H9 (cell line): ENCODE measurements at regions not wholly inside any gene's neighbourhood (a gene's known extent, or its start where the extent isn't known, plus 50 kb on each side); places are given as distances from the start of the nearest gene placed in this dataset.

Source experiments
- DNase-seq: peaks from one replicate; pipeline ENCODE4 v3.0.0-alpha.2; 2017
- H2AFZ ChIP-seq: one replicate; pipeline ENCODE4 v1.6.1; 2013; ENCODE audit warnings: mild to moderate bottlenecking, low read length, control low read depth, moderate library complexity
- H2AK5ac ChIP-seq: 2 replicates; pipeline ENCODE4 v1.6.1; 2013; ENCODE audit warnings: low read length, control low read depth, mixed read lengths; ENCODE audit not compliant: insufficient read length
- H2BK120ac ChIP-seq: one replicate; pipeline ENCODE4 v1.6.1; 2013; ENCODE audit warnings: low read depth, mild to moderate bottlenecking, low read length, control low read depth, inconsistent platforms; ENCODE audit not compliant: poor library complexity, severe bottlenecking
- H2BK12ac ChIP-seq: 2 replicates; pipeline ENCODE4 v1.6.1; 2013; ENCODE audit warnings: low read length, control low read depth, mixed read lengths, low read depth; ENCODE audit not compliant: insufficient read length
- H2BK15ac ChIP-seq: 2 replicates; pipeline ENCODE4 v1.6.1; 2013; ENCODE audit warnings: low read depth, low read length, control low read depth
- H2BK20ac ChIP-seq: one replicate; pipeline ENCODE4 v1.6.1; 2013; ENCODE audit warnings: low read depth, mild to moderate bottlenecking, low read length, control low read depth, inconsistent platforms; ENCODE audit not compliant: poor library complexity, severe bottlenecking
- H2BK5ac ChIP-seq: 2 replicates; pipeline ENCODE4 v1.6.1; 2013; ENCODE audit warnings: low read length, control low read depth, mixed read lengths; ENCODE audit not compliant: insufficient read length
- H3K14ac ChIP-seq: 2 replicates; pipeline ENCODE4 v1.6.1; 2013; ENCODE audit warnings: low read length, control low read depth; ENCODE audit not compliant: insufficient read depth
- H3K18ac ChIP-seq: 2 replicates; pipeline ENCODE4 v1.6.1; 2013; ENCODE audit warnings: low read depth, mild to moderate bottlenecking, mixed read lengths, low read length, control low read depth; ENCODE audit not compliant: insufficient read length
- H3K23ac ChIP-seq: 2 replicates; pipeline ENCODE4 v1.6.1; 2013; ENCODE audit warnings: low read length, control low read depth, mixed read lengths, low read depth; ENCODE audit not compliant: insufficient read length
- H3K23me2 ChIP-seq: 2 replicates; pipeline ENCODE4 v1.6.1; 2013; ENCODE audit warnings: low read depth, mild to moderate bottlenecking, mixed read lengths, low read length, control low read depth; ENCODE audit not compliant: insufficient read length, poor library complexity, severe bottlenecking
- H3K27ac ChIP-seq: 2 replicates; pipeline ENCODE4 v1.5.1; 2013; ENCODE audit warnings: low read length, control low read depth, mixed read lengths, low read depth; ENCODE audit not compliant: insufficient read length
- H3K27me3 ChIP-seq: 2 replicates; pipeline ENCODE4 v1.6.1; 2013; ENCODE audit warnings: low read length, control low read depth, inconsistent platforms; ENCODE audit not compliant: insufficient read depth
- H3K4ac ChIP-seq: 2 replicates; pipeline ENCODE4 v1.6.1; 2013; ENCODE audit warnings: low read depth, mild to moderate bottlenecking, control low read depth, inconsistent platforms, low read length, moderate library complexity
- H3K4me1 ChIP-seq: 2 replicates; pipeline ENCODE4 v1.6.1; 2013; ENCODE audit warnings: low read length, control low read depth, inconsistent platforms; ENCODE audit not compliant: insufficient read depth
- H3K4me2 ChIP-seq: 2 replicates; pipeline ENCODE4 v1.6.1; 2013; ENCODE audit warnings: low read length, control low read depth, mixed read lengths; ENCODE audit not compliant: insufficient read length, insufficient read depth
- H3K56ac ChIP-seq: 2 replicates; pipeline ENCODE4 v1.6.1; 2013; ENCODE audit warnings: low read depth, mild to moderate bottlenecking, mixed read lengths, low read length, control low read depth; ENCODE audit not compliant: insufficient read length
- H3K79me1 ChIP-seq: 2 replicates; pipeline ENCODE4 v1.6.1; 2013; ENCODE audit warnings: low read depth, mild to moderate bottlenecking, moderate library complexity, low read length, control low read depth, inconsistent platforms; ENCODE audit not compliant: insufficient read depth, poor library complexity, severe bottlenecking
- H3K79me2 ChIP-seq: 2 replicates; pipeline ENCODE4 v1.6.1; 2013; ENCODE audit warnings: low read length, control low read depth, inconsistent platforms; ENCODE audit not compliant: insufficient read depth
- H3K9ac ChIP-seq: 2 replicates; pipeline ENCODE4 v1.6.1; 2013; ENCODE audit warnings: low read length, control low read depth, mixed read lengths; ENCODE audit not compliant: insufficient read length; ENCODE audit errors: extremely low read depth
- H3K9me3 ChIP-seq: one replicate; pipeline ENCODE4 v1.6.1; 2013; ENCODE audit warnings: low read depth, low read length, inconsistent platforms; ENCODE audit not compliant: control insufficient read depth
- H3T11ph ChIP-seq: one replicate; pipeline ENCODE4 v1.6.1; 2013; ENCODE audit warnings: mild to moderate bottlenecking, low read length, control low read depth, inconsistent platforms
- H4K20me1 ChIP-seq: one replicate; pipeline ENCODE4 v1.6.1; 2013; ENCODE audit not compliant: control insufficient read depth, insufficient read length, insufficient read depth
- H4K5ac ChIP-seq: 2 replicates; pipeline ENCODE4 v1.6.1; 2013; ENCODE audit warnings: low read depth, mild to moderate bottlenecking, mixed read lengths, low read length, control low read depth; ENCODE audit not compliant: insufficient read length
- H4K8ac ChIP-seq: replicated peaks from 2 replicates; pipeline ENCODE4 v1.6.1; 2013; ENCODE audit warnings: low read length, control low read depth, mixed read lengths, low read depth; ENCODE audit not compliant: insufficient read length
- H4K91ac ChIP-seq: 2 replicates; pipeline ENCODE4 v1.6.1; 2013; ENCODE audit warnings: low read depth, mild to moderate bottlenecking, moderate library complexity, mixed read lengths, low read length, control low read depth; ENCODE audit not compliant: insufficient read length
- H3K27ac Mint-ChIP-seq, 3 experiments: 2 replicates in 2 of 3; 3 replicates in 1 of 3; pipeline ENCODE4 v1.8.0; 2020 to 2021; ENCODE audit warnings: mixed read lengths in 3 of 3, mild to moderate bottlenecking in 1 of 3, moderate library complexity in 1 of 3
- H3K27me3 Mint-ChIP-seq: 2 replicates; pipeline ENCODE4 v1.8.0; 2021; ENCODE audit warnings: low read depth, mild to moderate bottlenecking, moderate library complexity, mixed read lengths
- H3K36me3 Mint-ChIP-seq, 3 experiments: 2 replicates in 2 of 3; 3 replicates in 1 of 3; pipeline ENCODE4 v1.8.0; 2020 to 2021; ENCODE audit warnings: low read depth in 3 of 3, mixed read lengths in 3 of 3; ENCODE audit not compliant: insufficient read depth in 1 of 3
- H3K4me1 Mint-ChIP-seq, 2 experiments: 2 replicates each; pipeline ENCODE4 v1.8.0; 2020; ENCODE audit warnings: mixed read lengths in 2 of 2
- H3K4me3 Mint-ChIP-seq, 2 experiments: 2 replicates in 1 of 2; 3 replicates in 1 of 2; pipeline ENCODE4 v1.8.0; 2020 to 2021; ENCODE audit warnings: mild to moderate bottlenecking in 2 of 2, mixed read lengths in 2 of 2, moderate library complexity in 1 of 2
- H3K9me3 Mint-ChIP-seq, 2 experiments: 2 replicates in 1 of 2; 3 replicates in 1 of 2; pipeline ENCODE4 v1.8.0; 2020; ENCODE audit warnings: mild to moderate bottlenecking in 2 of 2, mixed read lengths in 2 of 2, moderate library complexity in 1 of 2
- WGBS: extraction: QIAGEN DNeasy Blood & Tissue Kit; methylation state at CpG from one replicate; pipeline ENCODE4 v1.1.7; 2013; ENCODE audit warnings: missing lambda C conversion rate, low lambda C conversion rate, mixed read lengths; ENCODE audit not compliant: insufficient read length; ENCODE audit errors: extremely low coverage; 5-methylcytosine and 5-hydroxymethylcytosine counted together
- TF ChIP-seq, protein P1 (sequence below): fragments of 200-600 bp; sonication (generic); conservative IDR thresholded peaks from 3 replicates; pipeline ENCODE4 v1.8.0; 2021; ENCODE audit warnings: antibody characterized with exemption, mild to moderate bottlenecking

- Histone ChIP-seq H2BK12ac (no peak overlapping the region), H3K27me3 (no peaks in the 10 kb centered on the region), H2BK120ac (no peak overlapping the region), H3K23ac (no peak overlapping the region), H3K9ac (no peak overlapping the region), H3K14ac (no peak overlapping the region), H4K20me1 (no peaks in the 10 kb centered on the region), H4K5ac (no peak overlapping the region), H2BK5ac (no peak overlapping the region), H3K4me2 (no peak overlapping the region), H3K4me1 (no peaks in the 10 kb centered on the region), H2BK15ac (no peak overlapping the region), H3K79me1 (no peaks in the 10 kb centered on the region), H4K8ac (no peak overlapping the region), H2AFZ (no peak overlapping the region), H3K79me2 (no peaks in the 10 kb centered on the region), H3K56ac (no peak overlapping the region), H3K23me2 (no peaks in the 10 kb centered on the region), H3K18ac (no peak overlapping the region), H3K27ac (no peak overlapping the region), H3T11ph (no peak overlapping the region), H2AK5ac (no peak overlapping the region), H2BK20ac (no peak overlapping the region), H3K9me3 (no peaks in the 10 kb centered on the region), H4K91ac (no peak overlapping the region), H3K4ac (no peak overlapping the region)
- Mint-ChIP-seq H3K9me3 (no peaks in the 10 kb centered on the region; a peak in 1 of 5 replicates), H3K4me1 (no peaks in the 10 kb centered on the region), H3K36me3 (no peaks in the 10 kb centered on the region), H3K27ac (no peak overlapping the region), H3K27me3 (peaks cover 29% of the 10 kb centered on the region), H3K4me3 (no peak overlapping the region)
- TF ChIP-seq, protein P1, sequence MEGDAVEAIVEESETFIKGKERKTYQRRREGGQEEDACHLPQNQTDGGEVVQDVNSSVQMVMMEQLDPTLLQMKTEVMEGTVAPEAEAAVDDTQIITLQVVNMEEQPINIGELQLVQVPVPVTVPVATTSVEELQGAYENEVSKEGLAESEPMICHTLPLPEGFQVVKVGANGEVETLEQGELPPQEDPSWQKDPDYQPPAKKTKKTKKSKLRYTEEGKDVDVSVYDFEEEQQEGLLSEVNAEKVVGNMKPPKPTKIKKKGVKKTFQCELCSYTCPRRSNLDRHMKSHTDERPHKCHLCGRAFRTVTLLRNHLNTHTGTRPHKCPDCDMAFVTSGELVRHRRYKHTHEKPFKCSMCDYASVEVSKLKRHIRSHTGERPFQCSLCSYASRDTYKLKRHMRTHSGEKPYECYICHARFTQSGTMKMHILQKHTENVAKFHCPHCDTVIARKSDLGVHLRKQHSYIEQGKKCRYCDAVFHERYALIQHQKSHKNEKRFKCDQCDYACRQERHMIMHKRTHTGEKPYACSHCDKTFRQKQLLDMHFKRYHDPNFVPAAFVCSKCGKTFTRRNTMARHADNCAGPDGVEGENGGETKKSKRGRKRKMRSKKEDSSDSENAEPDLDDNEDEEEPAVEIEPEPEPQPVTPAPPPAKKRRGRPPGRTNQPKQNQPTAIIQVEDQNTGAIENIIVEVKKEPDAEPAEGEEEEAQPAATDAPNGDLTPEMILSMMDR = no peak
- no CpG with 5 or more reads among the region's 5 CpGs for WGBS
- DNase-seq = no peak
These were observed 215.6 kb upstream of the PKDCC start for GRCh38 chr2:41832218-41832617.
